Activated CD8-positive, alpha-beta memory T cell treated with anti-CD3 and anti-CD28 coated beads for 1 hour (primary cell): ENCODE measurements at regions not wholly inside any gene's neighbourhood (a gene's known extent, or its start where the extent isn't known, plus 50 kb on each side); places are given as distances from the start of the nearest gene placed in this dataset.

Experiments used
- DNase-seq, 2 donors: peaks; one replicate each; pipeline ENCODE4 v3.0.0-alpha.2; 2020; ENCODE audit warnings: low read depth in 1 of 2; ENCODE audit errors: extremely low read depth in 1 of 2

- DNase-seq, result no peak
These were observed 271.1 kb upstream of the TNRC6C start for GRCh38 chr17:77687417-77687816.

DNA sequence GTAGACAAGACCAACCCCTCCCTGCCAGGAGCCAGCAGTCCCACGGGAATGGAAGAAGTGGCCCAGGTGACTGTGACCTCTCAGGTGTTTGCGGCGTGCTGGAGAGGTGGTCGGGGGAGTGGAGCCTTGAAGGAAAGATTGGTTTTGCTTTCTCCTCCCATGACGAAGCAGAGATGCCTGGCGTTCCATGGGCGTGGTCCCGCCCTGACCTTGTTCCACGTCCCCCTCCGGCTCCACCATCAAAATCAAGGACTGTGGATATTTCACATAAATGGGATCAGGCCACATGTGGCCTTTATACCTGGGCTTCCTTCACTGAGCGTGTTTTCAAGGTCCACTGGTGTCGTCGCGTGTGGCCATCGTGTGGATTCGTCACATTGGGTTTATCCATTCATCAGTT lies 270.6 kb upstream of the TNRC6C start:
- DNase-seq, result no peak

GRCh38 chr17:77688369-77688768 lies 270.1 kb upstream of the TNRC6C start:
- no peak for DNase-seq

DNA sequence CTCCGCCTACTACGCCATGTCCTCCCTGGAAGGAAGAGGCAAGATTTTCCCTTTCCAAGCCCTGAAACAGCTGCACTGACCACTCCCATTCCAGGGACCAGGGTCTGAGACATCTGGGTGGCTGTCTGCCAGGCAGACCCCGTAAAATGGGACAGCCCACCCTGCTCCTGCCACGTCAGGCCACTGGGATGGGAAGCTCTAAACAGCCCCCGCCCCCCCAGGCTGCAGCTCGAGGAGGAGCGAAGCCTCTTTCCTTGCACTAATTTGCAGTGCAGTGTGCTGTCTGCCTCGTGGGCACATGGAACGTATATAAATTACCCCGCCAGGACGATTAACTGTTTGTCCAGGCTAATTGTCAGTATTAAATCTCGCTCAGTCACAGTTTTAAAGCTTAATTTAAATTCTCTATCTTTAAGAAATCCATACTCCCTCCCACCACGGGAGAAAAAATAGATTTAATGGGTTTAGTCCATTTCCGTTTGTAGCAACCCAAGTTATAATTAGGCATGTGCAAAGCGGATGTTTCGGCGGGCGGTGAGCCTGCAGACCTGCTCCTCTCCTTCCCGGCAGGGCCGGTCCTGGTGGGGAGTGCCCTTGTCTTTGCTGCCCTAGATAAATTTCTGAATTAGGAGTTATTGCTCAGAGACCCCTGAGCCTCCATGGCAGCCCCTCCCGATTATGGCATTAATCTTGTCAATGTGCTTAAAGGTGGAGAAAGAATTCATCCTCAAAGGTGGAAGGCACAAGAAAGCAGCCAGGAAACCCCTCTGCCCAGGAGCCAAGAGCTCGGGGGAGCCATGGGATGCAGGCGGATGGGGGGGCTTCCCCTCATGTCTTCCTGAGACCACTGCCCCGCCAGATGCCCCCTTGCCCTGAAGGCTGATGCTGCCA lies 268.0 kb upstream of the TNRC6C start:
- no peak for DNase-seq

DNA sequence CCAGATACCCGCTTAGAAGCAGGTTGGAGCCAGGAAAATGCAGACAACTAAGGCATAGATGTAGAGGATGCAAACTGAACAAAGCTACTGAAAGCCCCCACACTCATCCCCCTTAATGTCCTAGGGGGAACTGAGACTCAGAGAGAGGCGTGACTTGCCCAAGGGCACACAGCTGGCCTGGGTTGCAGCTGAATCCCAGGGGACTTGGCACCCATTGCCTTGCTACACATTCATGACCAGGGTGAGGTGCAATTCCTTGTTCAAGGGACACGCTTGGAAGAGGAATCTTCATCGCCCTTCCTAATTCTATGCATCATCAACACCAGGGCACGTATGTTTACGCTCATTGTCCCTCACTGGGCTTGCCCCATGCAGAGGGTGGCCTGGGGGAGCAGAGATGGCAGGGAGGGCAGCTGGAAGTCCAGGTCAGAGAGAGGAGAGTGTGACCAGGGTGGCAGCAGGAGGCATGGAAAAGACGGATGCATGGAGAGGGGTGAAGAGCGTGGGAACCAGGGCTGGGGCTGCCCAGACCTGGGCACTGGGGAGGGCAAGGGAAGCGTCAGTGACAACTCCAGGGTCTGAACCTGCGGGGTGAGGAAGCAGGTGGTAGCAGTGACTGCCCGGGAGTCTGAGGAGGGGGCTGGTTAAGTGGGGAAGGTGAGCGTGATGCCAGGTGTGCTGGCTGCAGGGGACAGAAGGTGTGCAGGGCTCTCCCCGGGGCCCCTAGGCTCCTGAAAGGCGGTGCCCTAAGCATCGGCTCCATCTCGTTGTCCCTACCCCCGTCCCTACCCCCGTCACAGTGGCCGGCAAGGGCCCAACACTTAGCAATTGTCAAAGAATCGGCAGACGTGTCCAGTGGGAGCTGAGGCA lies 267.1 kb upstream of the TNRC6C start:
- no peak for DNase-seq

GRCh38 chr17:77692571-77693161 lies 265.8 kb upstream of the TNRC6C start:
- no peak for DNase-seq

GRCh38 chr17:77693301-77693700 lies 265.2 kb upstream of the TNRC6C start:
- DNase-seq, result no peak

GRCh38 chr17:77693776-77694175 lies 264.7 kb upstream of the TNRC6C start:
- DNase-seq, result no peak

DNA sequence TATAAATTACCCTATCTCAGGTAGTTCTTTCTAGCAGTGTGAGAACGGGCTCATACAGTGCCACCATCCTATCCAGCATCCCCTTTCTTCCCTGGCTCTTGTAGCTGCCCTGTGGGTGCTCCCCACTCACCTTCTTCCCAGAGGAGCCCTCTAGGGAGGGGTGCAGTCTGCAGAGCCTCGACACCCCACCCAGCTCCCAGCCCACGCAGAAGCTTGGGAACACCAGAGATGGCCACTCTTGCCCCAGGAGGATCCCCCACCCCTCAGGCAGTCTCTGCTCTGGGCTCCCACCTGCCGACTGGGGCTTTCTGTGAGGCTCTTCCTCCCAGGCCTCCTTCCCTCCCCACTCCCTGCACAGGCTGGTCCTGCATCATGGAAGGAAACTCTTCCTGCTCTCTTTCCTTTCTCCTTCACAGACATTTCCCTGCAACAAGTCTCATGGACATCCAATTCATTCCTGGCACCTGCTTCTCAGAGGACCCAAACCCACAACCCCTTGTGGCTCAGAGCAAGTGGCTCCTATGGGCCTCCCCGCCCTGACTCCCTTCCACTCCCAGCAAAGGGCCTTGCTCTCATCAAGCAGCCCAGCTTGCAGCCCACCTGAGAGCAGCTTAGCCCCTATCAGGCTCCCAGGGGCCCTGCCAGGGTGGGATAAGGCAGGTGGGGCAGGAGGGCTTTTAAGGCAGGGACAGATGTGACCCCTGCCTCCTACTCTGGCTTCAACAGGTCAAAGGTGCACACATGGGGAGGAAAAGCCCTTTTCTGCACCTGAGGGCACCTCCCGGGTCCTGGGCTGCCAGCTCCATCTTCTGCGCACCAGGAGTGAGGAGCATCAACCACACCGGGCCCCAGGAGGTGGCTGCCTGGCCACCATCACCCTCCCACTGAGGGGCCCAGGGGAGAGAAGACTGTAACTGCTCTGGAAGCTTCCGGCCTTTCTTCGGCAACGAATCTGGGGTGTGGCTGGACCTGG lies 263.8 kb upstream of the TNRC6C start:
- DNase-seq, result no peak

- DNase-seq, result no peak
These were observed 263.1 kb upstream of the TNRC6C start for GRCh38 chr17:77695386-77695785.

GRCh38 chr17:77696151-77696720 lies 262.3 kb upstream of the TNRC6C start:
- DNase-seq, result no peak

- no peak for DNase-seq
These were observed 261.6 kb upstream of the TNRC6C start for GRCh38 chr17:77696721-77697460.

GRCh38 chr17:77697480-77698400 lies 260.8 kb upstream of the TNRC6C start:
- no peak for DNase-seq

- DNase-seq, result no peak
These were observed 259.4 kb upstream of the TNRC6C start for GRCh38 chr17:77698903-77699623.

DNA sequence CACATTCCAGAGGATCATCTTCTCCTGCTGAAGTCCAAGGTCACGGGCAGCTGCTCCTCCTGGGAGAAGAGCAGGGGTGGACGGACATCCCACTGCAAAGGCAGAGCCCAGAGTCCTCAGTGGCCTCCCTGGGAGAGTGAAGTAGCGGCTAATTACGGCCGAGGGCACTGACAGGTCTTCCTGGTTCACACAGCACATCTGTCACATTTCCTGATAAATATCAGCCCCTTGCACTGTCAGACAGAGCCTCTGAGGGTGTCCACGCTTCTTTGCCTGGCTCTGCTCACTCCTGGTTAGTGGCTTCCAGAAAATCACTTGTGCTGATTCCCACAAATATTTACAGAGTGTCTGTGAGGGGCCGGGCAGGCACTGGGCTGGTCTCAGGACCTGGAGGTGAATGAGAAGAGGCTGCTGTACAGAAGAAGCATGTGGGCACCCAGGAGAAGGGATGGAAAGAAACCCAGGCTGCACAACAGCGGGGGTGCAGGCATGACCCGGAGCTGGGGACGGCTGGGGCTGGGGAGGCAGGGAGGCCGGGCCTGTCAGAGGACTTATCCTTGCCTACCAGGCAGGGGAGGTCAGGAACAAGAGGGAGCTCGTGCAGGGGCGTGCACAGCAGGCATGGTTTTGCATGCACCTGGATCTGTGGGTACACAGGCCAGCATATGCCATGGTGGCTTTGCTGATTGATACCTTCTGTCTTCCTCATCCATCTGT lies 258.2 kb upstream of the TNRC6C start:
- no peak for DNase-seq

- no peak for DNase-seq
These were observed 256.5 kb upstream of the TNRC6C start for GRCh38 chr17:77701996-77702395.
